D721Med (cell line): ENCODE measurements at regions not wholly inside any gene's neighbourhood (a gene's known extent, or its start where the extent isn't known, plus 50 kb on each side); places are given as distances from the start of the nearest gene placed in this dataset.

ENCODE experiments used
- DNase-seq: peaks from one replicate; pipeline ENCODE4 v3.0.0; 2011; ENCODE audit warnings: low spot score; ENCODE audit not compliant: insufficient read length
- FAIRE-seq: peaks from 2 replicates; lab custom pipeline; 2011; peaks lifted over from hg19 to GRCh38; lab: Jason Lieb, UNC
- TF ChIP-seq, protein P1 (sequence below): IDR thresholded peaks from 2 replicates; pipeline ENCODE4 v1.5.1; 2012; ENCODE audit warnings: mild to moderate bottlenecking, control low read depth; ENCODE audit not compliant: insufficient read depth; ENCODE audit errors: missing control alignments

DNA sequence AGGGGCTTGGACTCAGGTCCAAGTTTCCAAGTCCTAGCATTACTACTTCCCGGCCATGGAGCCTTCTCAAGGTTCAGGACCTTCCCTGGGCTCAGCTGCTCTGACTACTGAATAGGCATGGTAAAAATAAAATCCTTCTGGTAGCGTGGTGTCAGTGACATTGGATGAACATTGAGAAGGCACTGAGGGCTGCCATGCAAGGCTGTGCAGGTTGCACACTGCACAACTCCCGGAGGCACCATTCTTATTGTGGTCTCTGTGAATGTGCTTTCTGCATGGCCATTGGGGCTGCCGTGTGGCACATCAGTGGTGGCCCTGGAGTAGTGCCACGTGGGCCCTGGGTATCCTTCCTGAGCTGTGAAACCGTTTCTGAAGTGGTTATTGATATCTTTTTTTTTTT lies 250.2 kb upstream of the CIBAR2 start:
- TF ChIP-seq, protein P1, sequence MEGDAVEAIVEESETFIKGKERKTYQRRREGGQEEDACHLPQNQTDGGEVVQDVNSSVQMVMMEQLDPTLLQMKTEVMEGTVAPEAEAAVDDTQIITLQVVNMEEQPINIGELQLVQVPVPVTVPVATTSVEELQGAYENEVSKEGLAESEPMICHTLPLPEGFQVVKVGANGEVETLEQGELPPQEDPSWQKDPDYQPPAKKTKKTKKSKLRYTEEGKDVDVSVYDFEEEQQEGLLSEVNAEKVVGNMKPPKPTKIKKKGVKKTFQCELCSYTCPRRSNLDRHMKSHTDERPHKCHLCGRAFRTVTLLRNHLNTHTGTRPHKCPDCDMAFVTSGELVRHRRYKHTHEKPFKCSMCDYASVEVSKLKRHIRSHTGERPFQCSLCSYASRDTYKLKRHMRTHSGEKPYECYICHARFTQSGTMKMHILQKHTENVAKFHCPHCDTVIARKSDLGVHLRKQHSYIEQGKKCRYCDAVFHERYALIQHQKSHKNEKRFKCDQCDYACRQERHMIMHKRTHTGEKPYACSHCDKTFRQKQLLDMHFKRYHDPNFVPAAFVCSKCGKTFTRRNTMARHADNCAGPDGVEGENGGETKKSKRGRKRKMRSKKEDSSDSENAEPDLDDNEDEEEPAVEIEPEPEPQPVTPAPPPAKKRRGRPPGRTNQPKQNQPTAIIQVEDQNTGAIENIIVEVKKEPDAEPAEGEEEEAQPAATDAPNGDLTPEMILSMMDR: no peak
- FAIRE-seq (no peak), DNase-seq (no peak)

DNA sequence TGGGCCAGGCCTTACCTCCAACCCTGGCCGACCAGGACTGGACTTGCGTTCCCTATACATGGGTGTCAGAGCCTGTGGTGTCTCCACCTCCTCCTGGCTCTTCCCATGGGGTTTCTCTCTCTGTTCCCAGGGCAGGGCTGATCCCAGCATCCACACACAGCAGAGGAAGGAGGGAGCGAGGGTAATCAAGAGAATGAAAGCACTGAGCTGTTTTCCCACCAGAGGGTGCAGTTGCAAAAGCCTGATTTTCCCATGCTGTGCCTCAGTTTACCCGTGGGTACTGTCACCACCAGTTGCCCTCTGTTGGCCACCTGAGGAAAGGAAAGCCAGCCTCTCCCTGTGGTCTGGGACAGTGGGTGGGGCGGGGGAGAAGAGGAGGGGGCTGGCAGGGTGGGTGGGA lies 249.7 kb upstream of the GSE1 start:
- TF ChIP-seq, protein P1: no peak
- DNase-seq (no peak), FAIRE-seq (no peak)

DNA sequence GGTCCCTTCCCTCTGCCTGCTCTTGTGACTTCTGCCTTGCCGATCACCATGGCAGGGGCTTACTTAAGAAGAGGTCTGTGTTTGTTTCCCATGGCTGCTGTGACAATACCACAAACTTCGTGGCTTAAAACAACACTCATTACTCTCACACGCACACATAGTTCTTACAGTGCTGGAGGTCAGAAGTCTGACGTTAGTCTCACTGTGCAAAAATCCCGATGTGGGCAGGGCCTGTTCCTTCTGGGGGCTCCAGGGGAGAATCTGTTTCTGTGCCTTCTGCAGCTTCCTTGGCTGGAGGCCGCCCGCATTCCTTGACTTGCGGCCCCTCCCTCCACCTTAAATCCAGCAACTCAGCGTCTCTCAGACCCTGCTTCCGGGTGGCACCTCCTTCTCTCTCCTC lies 249.2 kb upstream of the GSE1 start:
- DNase-seq: no peak
- TF ChIP-seq, protein P1: no peak
- FAIRE-seq: no peak

DNA sequence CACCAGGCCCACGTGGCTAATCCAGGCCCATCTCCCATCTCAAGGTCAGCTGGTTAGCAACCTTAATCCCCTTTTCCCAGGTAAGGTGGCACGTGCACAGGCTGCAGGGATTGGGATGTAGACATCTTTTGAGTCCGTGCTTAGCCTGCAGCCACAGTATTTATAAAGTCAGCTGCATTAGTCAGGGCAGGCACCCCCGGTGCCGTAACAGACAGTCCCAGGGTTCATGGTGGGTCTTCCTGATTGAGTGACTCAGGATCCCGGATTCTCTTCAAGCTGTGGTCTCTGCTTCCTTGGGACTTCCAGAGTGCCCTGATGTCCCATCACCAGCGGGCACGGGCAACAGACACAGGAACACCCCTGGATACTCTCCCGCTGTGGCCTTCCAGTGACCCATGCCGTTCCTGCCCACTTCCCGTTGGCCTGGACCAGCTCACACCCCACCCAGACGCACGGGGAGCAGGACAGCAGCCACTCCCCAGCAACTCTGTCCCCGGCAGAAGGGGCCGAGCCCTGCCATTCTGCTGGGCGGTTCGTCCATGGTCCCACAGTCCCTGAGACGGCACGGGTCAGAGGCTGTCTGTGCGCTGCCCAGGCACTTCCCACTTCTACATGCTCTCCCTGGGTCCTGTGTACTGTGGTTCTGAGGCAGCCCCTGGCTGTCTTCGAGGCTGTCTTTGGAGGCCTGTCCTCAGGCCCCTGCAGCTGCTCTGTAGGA lies 248.6 kb upstream of the GSE1 start:
- DNase-seq (no peak), FAIRE-seq (no peak)
- TF ChIP-seq, protein P1: no peak

DNA sequence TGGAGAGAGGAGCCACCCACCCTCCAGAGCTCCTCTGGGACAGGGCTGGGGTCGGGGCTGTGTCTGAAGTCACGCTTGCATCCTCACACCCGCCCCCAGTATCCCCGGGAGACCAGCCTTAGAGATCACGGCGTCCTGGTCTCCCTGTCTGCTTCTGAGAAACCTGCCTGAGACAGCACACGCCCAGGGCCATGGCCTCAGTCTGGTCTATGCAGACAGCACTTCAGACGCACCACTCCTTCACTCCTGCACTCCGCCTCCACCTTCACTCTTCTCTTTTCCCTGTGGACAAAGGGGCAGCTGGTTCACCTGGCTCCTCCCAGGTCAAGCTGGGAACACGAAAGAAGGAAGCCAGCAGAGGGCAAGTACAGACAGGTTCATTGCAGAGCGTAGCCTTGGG lies 248.0 kb upstream of the GSE1 start:
- FAIRE-seq (no peak), DNase-seq (no peak)
- TF ChIP-seq, protein P1: no peak

DNA sequence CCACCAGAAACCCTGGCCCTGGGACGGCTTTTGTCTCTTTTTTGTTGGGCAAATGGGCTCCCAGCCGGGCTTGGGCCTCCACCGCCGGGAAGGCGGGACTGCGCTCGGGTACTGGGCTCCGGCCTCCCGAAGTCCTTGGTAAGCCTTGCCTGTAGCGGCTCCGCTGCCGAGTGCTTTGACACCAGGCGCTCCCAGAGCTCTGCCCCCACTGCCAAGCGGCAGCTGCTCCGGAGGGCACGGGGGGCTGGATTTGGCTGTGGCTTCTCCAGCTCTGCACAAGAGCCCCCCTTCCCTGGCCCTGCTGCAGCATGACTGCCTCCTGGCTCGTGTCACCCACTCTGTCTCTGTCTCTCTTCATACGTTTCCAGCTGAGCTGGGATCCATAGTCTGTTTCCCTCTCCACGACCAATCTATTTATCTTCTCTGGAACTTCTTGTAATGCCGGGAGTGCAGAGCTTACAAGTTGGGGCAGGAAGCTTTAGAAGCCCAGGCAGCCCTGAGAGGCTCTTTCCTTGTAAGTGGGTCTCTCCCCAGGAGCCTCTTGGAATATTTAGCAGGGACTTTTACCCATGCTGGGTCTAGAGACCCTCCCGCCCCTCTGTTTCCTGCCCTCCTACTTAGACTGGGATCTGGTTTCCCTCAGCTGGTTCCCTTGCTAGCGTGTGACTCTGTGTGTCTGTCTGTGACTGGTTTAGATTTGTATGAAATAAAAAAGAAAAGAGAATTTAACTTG lies 246.9 kb upstream of the GSE1 start:
- TF ChIP-seq, protein P1: no peak
- DNase-seq: no peak
- no peak for FAIRE-seq

DNA sequence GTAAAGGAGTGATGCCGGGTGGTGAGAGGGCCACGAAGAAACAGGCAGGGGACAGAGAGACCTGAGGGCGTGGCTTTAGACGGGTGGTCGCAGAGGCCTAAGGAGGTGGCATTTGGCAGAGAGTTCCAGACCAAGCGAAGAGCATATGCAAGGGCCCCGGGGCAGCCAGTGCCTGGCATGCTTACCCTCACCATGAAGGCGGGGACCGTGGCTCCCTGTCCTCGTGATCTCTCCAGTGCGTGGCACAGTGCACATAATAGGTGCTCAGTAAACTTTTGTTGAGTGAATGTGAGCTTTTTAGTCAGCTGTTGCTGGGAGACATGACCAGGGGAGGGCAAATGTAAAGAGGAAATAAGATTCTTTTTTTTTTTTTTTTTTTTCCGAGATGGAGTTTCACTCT lies 245.6 kb upstream of the GSE1 start:
- DNase-seq (no peak), FAIRE-seq (no peak)
- TF ChIP-seq, protein P1: no peak
